Thyroid gland (tissue), 4 donors: ENCODE measurements at regions not wholly inside any gene's neighbourhood (a gene's known extent, or its start where the extent isn't known, plus 50 kb on each side); places are given as distances from the start of the nearest gene placed in this dataset.

Experiments used
- CTCF ChIP-seq, 6 experiments: fragments of 200-600 bp in 3 of 6; fragments of 450-650 bp in 3 of 6; sonication (generic) in 3 of 6; IDR thresholded peaks; one replicate each; pipeline ENCODE4 v1.5.1; 2016 to 2019; ENCODE audit warnings: antibody characterized with exemption in 6 of 6, mild to moderate bottlenecking in 2 of 6, inconsistent platforms in 1 of 6, moderate library complexity in 1 of 6
- POLR2A ChIP-seq, 2 donors: fragments of 450-650 bp; IDR thresholded peaks; one replicate each; pipeline ENCODE4 v1.6.1; 2017; ENCODE audit warnings: antibody characterized with exemption in 2 of 2, mild to moderate bottlenecking in 2 of 2, moderate library complexity in 1 of 2

- TF ChIP-seq CTCF (IDR thresholded peaks at IDR 0.05) = no peak
- no peak for TF ChIP-seq POLR2A (IDR thresholded peaks at IDR 0.05)
Observed at GRCh38 chr16:51854401-51854951, 692.5 kb downstream of the TOX3 start.
